HG02870 (cell line): ENCODE measurements at regions not wholly inside any gene's neighbourhood (a gene's known extent, or its start where the extent isn't known, plus 50 kb on each side); places are given as distances from the start of the nearest gene placed in this dataset.

Experiments
- ATAC-seq: cut with Tn5 transposase; IDR thresholded peaks from one replicate; pipeline ENCODE4 v1.9.1; 2021; ENCODE audit warnings: mild to moderate bottlenecking, moderate library complexity; ENCODE audit not compliant: unreplicated experiment

DNA sequence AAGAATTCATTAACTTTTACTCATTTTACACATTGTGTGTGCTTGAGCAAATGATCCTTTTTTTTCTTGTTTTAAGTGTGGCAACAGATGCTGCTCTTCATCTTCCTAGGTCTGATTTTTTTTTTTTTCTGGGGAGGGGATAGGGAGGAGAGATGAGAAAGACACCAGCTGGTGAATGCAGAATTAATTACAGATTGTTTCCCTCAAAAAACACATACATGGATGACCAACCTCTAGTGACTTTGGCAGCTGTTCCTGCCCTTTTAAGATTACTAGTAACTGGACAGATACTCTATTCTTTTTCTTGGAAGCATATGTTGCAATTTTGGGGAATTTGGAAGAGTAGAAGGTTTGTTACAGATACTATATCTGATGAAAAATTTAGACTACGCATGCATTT, 103.6 kb upstream of the MYO16 start:
- ATAC-seq, result no peak

DNA sequence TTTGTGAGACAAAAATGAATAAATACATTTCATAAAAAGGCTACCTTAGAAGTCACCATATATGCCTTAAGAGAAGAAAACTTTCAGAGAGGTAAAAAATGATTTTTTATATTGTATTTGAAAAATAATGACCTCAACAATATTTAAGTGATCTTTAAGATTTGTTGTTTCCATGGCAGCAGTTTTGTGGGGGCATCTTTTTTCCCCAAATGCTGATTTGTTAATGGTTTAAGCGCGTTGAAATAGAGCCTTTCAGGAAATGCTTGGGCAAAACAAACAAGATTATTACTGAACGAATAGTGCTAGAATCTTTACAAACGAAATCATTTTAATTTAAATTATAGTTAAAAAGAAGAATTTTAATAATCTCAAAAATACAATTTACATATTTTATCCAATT, 103.1 kb upstream of the MYO16 start:
- no peak for ATAC-seq

DNA sequence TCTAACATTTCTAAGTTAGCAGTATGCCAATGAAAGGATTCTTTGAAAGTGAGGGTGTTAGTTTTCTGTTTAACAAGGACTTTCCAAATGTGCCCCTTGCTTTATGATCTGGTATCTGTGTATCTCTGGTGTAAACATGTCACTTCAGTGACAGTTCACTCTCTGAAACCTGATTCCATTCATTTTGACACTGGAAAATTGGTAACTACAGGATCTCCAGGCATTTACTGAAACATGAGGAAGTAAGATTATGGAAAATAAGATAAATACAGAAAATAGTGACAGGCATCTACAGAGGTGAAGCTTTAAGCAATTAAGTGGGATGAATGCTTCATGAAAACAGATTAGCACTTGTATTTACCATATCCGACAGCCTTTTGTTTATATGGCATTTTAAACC, 101.6 kb upstream of the MYO16 start:
- no peak for ATAC-seq

DNA sequence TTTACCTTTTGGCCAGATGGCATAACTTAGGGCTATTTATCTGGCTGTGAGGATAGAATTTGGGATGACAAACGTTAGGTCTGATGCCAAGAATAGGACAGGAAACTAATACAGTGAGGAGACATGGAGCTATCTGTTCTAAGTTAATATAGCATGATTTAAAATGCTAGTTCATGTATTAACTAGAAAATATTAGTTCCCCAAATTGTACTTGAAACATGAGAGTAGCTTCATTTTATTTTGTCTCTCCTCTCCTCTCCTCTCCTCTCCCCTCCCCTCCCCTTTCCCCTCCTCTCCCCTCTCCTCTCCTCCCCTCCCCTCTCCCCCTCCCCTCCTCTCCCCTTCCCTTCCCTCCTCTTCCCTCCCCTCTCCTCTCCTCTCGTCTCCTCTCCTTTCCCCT, 101.1 kb upstream of the MYO16 start:
- no peak for ATAC-seq

DNA sequence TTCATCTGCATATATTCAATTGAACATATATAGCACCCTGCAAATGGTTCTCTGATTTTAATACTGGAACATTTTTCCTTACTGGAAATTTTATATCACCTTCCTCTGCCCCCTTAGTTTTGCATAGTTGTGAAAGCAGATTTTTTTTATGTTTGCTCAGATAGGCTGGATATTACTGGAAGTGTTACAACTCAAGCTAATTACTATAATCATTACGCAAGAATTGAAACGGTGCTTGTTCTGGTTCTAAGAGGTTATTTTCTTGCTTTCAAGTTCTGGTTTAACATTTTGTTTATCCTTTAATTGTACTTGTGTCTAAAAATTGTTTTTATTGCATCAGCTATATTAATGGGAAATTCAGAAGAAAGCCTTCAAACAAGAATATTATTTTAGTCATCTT, 95.6 kb upstream of the MYO16 start:
- ATAC-seq, result no peak

DNA sequence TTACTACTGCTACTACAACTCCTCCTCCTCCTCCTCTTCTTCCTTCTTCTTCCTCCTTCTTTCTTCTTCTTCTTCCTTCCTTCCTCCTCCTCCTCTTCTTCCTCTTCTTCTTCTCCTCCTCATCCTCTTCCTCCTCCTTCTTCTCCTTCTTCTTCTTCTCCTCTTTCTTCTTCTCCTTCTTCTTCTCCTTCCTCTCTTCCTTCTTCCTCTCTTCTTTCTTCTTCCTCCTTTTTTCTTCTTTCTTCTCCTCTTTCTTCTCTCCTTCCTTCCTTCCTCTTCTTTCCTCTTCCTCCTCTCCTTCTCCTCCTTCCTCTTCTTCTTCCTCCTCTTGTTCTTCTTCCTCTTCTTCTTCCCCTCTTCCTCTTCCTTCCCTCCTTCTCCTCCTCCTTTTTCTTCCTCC, 94.7 kb upstream of the MYO16 start:
- no peak for ATAC-seq

DNA sequence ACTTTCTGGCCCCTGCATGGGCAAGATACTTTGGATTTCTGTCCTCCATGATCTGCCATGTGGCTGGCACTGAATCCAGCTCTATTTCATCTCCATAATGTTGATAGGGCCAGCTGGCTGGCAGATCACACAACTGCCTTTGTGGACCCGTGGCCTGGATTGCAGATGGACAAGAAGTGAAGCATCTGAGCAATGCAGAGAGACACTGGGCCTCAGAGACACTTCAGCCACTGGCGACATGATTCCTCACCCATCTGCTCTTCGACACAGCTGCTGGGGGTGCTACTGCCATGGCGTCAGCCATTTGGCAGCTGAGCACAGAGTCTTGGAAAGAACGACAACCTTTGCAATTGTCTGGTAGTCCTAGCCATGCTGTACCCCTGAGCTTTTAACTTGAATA, 79.5 kb upstream of the MYO16 start:
- no peak for ATAC-seq

DNA sequence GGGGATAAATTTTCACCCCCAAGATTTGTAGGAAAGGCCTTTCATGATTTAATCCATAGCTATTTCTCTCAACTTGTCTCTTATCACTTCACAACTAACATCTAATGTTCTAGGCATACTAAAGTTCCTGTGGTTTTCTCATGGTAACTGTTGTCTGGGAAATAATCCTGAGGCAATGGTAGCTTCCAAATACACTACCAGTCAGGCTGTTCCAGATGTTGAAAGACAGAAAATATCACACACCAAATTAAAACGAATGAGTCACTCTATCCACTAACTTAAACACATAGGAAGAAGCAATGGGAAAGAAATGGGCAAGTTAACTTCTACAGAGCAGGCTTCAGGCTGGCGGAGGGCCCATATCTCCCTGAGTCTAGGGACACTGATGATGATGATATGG, 77.7 kb upstream of the MYO16 start:
- ATAC-seq, result no peak

DNA sequence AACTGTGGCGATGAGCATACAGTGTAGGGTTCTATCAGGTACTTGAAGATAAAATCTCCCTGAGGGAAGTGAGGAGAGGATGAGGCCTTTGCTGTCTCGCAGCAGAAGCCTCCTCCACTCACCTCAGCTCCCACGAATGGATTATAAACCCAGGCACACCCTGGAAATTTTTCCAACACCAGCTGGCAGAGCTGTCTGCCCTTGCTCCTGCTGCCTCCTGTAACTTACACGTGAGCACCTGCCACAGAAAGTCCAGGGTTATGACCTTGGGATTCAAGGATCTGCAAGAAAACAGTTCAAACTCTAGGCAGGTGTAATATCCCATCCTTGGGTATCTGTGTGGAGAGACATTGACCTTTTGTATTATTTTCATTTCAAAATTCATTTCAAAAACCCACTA, 70.9 kb upstream of the MYO16 start:
- ATAC-seq, result no peak

DNA sequence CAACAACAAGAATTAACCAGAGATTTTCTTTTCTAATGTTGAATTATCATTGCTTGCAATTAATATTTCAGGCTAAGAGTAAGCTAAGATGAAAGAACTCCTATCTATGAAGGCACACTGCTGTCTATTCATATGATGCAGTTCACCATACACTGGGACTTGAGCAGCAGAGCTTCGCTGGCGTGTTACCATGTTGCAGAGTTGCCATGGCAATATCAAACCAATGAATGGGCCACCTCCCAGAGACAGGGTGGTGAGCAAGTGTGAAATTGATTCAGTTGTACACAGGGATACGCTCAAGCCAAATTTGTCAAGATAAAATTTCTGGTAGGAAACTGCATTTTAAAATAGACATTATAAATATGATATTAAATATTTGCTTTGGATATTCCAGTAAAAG, 69.3 kb upstream of the MYO16 start:
- no peak for ATAC-seq

DNA sequence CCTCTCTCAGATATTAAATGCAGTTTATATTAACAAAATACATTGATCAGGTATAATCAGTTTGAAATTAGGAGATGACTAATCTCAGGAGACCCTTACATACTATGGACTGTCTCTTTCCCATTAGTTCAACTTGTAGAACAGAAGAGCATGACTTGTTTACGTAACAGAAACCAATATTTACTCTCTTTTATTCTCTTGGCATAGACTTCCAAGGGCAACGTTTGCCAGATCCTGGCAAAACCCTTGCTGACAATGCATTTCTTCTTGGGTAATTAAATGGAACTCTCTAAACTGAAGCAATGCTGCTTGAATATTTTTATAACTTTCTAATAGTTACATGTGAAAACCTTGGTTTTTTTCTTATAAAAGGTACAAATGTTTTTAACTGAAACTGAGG, 68.3 kb upstream of the MYO16 start:
- no peak for ATAC-seq

DNA sequence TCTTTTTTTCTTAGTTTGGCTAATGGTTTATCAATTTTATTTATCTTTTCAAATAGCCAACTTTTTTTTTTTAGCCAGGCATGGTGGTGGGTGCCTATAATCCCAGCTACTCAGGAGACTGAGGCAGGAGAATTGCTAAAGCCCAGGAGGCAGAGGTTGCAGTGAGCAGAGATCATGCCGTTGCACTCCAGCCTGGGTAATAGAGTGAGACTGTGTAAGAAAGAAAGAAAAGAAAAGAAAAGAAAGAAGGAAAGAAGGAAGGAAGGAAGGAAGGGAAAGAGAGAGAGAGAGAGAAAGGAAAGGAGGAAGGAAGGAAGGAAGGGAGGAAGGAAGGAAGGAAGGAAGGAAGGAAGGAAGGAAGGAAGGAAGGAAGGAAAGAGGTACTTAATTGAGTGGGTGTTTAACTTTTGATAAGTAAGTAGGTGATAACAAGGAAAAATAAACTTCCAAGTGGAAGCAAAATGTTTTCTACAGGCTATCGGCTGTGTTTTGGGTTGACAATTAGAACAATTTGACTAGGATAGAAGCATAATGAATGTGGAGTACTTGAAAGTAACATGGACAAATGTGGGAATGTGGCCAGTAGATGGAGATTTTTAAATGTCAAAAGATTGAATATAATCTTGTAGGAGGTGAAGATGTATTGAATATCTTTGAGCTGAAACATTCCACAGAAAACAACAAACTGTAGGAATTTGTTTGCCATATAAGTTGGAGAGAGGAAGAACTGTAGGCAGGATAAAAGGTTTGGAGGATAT, 62.8 kb upstream of the MYO16 start:
- ATAC-seq, result no peak

DNA sequence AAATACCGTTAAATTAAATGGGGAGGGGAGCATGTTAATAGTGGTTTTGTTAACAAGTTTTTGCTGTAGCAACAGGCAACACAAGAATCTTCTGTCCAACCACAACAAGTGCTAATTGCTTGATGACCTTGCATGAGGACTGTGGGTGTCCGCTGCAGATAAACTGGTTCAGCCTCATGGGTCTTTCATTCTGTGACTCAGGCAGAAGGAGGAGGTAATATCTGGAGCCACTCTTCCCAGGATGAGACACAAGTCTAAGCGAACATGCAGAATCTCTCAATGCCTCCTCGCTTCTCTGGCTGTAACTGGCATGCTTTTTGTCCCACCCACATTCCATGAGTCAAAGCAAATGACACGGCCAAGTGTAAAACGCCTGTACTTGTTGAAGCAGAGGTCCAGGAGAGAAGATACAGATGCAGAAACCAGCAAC, 56.6 kb upstream of the MYO16 start:
- ATAC-seq, result no peak

DNA sequence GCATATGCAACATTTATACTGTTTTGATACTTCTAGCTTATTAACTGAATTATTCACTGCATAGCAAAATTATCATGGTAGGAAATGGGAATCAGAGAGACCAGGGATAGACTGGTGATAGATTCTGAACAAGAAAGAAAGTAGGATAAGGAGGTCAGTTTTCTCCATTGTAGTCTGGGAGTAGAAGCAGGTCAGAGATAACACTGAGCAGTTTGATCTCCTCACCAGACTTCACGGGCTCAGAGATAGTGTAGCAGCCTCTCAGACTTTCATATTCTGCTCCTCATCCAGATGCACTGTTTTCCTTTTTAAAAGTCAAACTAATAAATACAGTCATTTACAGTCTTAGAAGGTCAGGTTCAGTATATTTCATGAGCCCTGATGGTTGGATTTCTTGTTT, 56.0 kb upstream of the MYO16 start:
- ATAC-seq, result no peak

DNA sequence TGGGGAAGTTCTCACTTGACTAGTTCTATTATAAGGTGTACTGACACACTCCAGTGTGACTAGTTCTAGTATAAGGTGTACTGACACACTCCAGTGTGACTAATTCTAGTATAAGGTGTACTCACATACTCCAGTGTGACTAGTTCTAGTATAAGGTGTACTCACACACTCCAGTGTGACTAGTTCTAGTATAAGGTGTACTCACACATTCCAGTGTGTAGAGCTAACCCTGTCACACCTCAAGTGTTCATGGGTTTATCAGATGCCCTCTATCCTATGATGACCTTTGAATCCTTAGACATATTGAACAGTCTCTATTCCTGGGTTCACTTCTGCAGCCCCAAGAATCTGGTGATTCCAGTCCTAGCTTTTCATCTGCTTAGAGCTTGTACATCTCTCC, 54.6 kb upstream of the MYO16 start:
- no peak for ATAC-seq

DNA sequence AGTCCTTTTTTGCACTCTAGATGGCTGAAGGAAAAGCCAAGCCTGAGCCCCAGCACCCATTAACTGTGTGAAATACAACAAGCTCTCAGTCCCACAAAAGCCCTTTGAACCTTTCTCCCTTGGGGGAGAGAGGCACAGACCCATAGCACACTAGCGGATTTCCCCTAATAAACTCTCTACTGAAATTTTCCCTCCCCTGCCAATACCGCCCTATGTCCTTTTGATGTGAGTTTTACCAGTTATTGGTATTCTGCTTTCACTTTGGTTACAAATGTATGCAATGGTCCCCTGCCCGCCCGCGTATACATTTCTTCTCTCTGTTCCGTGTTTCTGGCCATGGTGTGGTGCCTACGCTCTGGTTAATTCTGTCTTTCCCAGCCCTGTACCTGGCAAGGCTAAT, 54.0 kb upstream of the MYO16 start:
- no peak for ATAC-seq
